ENCODE measurements at regions not wholly inside any gene's neighbourhood (a gene's known extent, or its start where the extent isn't known, plus 50 kb on each side); places are given as distances from the start of the nearest gene placed in this dataset.

DNA sequence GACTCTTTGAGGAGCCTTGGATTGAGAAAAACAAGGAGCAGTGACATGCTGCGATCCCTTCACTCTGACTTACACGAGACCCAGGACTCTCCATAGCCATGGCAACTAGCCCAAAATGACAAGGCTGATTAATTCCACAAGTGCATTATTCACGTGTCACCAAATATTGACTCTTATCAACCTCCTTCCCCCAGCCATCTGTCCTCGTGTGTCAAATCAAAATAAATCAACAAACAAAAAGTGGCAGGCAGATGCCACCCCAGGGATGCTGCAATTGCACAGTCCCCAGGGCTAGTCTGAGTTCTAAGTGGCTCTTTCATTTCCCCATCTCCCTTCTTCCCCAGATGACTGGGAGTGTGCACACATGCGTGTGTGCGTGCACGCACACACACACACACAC, 104.9 kb downstream of the AQP9 start (continued):
- TF ChIP-seq, protein P1, sequence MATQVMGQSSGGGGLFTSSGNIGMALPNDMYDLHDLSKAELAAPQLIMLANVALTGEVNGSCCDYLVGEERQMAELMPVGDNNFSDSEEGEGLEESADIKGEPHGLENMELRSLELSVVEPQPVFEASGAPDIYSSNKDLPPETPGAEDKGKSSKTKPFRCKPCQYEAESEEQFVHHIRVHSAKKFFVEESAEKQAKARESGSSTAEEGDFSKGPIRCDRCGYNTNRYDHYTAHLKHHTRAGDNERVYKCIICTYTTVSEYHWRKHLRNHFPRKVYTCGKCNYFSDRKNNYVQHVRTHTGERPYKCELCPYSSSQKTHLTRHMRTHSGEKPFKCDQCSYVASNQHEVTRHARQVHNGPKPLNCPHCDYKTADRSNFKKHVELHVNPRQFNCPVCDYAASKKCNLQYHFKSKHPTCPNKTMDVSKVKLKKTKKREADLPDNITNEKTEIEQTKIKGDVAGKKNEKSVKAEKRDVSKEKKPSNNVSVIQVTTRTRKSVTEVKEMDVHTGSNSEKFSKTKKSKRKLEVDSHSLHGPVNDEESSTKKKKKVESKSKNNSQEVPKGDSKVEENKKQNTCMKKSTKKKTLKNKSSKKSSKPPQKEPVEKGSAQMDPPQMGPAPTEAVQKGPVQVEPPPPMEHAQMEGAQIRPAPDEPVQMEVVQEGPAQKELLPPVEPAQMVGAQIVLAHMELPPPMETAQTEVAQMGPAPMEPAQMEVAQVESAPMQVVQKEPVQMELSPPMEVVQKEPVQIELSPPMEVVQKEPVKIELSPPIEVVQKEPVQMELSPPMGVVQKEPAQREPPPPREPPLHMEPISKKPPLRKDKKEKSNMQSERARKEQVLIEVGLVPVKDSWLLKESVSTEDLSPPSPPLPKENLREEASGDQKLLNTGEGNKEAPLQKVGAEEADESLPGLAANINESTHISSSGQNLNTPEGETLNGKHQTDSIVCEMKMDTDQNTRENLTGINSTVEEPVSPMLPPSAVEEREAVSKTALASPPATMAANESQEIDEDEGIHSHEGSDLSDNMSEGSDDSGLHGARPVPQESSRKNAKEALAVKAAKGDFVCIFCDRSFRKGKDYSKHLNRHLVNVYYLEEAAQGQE (IDR thresholded peaks at IDR 0.05; ENCODE audit: low read depth, low read length): no peak

DNA sequence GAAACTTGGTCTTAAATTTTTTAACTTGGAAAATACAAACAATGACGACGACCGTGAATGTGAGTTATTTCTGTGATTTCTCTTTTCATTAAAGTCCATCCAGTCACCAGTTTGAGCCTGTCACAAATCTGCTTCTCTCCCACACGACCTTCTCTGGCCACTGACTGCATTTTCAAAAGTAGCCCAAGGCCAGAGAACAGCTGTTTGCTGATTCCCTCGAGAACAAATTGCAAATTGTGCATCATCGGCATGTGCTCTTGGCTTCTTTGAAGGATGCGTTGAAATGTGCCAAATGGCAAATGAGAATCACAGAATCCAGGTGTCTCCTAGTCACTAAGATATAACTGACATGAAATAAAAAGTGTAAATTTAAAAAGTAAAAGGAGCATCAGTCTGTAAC, 106.4 kb downstream of the AQP9 start:
- Histone ChIP-seq H3K9ac (ENCODE audit: control insufficient read depth, insufficient read depth, low read length) (no peak overlapping the region), H3K27ac (ENCODE audit: control insufficient read depth, insufficient read depth) (no peak overlapping the region), H4K20me1 (ENCODE audit: control insufficient read depth, insufficient read depth) (no peaks in the 10 kb centered on the region), H3K36me3 (ENCODE audit: control insufficient read depth in 2 of 2, insufficient read depth in 2 of 2, low read length in 1 of 2) (no peaks in the 10 kb centered on the region), H3K4me1 (ENCODE audit: control insufficient read depth, insufficient read depth, low read length) (no peaks in the 10 kb centered on the region; the same call in 1 of the 2 replicates), H2AFZ (ENCODE audit: control insufficient read depth, low read depth, low read length) (no peak overlapping the region), H3K4me3 (no peak overlapping the region), H3K4me2 (ENCODE audit: control insufficient read depth, insufficient read depth) (no peak overlapping the region), H3K9me3 (replicated peaks; ENCODE audit: control insufficient read depth, insufficient read depth, low read length) (no peaks in the 10 kb centered on the region), H3K27me3 (replicated peaks in 1 of 2; ENCODE audit: control insufficient read depth in 2 of 2, insufficient read depth in 2 of 2, low read length in 1 of 2) (no peaks in the 10 kb centered on the region), H3K79me2 (ENCODE audit: control insufficient read depth, insufficient read depth, low read length) (no peaks in the 10 kb centered on the region)
- in situ Hi-C loops (cut with MboI): no loop called here
- intact Hi-C loops (cut with micrococcal nuclease; ENCODE audit: unreplicated experiment): no loop called here
- ChIA-PET CTCF (interaction anchor here (1.3 to 2.4 kb wide), 2 partner anchors 16 to 514 kb away, joined by 3 to 8 read pairs; no protein-coding TSS in a partner anchor), POLR2A (no interaction called here), SMC1A (ENCODE audit: uncharacterized antibody, unreplicated experiment) (no interaction called here), RAD21 (ENCODE audit: unreplicated experiment) (interaction anchor here (1.6 kb wide), 1 partner anchor 25 kb away, joined by 3 read pairs; no protein-coding TSS in a partner anchor)
- ATAC-seq: no peak
- BruUV-seq (replicated peaks): no TSS peak
- WGBS (ENCODE audit: insufficient coverage, insufficient replicate concordance, low lambda C conversion rate, missing lambda C conversion rate): 69% methylated on average over 7 of the region's 7 CpGs
- no peak for FAIRE-seq
- DNase-seq (ENCODE audit: low read depth, low spot score): no peak
- TF ChIP-seq RAD21 (IDR thresholded peaks at IDR 0.05; ENCODE audit: insufficient read depth, low read depth, low read length) (no peak), MYB (IDR thresholded peaks at IDR 0.05; ENCODE audit: borderline replicate concordance, low read depth, low read length) (no peak), BCL11A (IDR thresholded peaks at IDR 0.05; ENCODE audit: low read depth, low read length) (no peak), SMC3 (IDR thresholded peaks at IDR 0.05; ENCODE audit: borderline replicate concordance, low read length) (no peak), YBX1 (IDR thresholded peaks at IDR 0.05) (no peak), ZSCAN29 (IDR thresholded peaks at IDR 0.05) (no peak), MXI1 (IDR thresholded peaks at IDR 0.05; ENCODE audit: low read depth, low read length) (no peak)
- TF ChIP-seq, protein P2, sequence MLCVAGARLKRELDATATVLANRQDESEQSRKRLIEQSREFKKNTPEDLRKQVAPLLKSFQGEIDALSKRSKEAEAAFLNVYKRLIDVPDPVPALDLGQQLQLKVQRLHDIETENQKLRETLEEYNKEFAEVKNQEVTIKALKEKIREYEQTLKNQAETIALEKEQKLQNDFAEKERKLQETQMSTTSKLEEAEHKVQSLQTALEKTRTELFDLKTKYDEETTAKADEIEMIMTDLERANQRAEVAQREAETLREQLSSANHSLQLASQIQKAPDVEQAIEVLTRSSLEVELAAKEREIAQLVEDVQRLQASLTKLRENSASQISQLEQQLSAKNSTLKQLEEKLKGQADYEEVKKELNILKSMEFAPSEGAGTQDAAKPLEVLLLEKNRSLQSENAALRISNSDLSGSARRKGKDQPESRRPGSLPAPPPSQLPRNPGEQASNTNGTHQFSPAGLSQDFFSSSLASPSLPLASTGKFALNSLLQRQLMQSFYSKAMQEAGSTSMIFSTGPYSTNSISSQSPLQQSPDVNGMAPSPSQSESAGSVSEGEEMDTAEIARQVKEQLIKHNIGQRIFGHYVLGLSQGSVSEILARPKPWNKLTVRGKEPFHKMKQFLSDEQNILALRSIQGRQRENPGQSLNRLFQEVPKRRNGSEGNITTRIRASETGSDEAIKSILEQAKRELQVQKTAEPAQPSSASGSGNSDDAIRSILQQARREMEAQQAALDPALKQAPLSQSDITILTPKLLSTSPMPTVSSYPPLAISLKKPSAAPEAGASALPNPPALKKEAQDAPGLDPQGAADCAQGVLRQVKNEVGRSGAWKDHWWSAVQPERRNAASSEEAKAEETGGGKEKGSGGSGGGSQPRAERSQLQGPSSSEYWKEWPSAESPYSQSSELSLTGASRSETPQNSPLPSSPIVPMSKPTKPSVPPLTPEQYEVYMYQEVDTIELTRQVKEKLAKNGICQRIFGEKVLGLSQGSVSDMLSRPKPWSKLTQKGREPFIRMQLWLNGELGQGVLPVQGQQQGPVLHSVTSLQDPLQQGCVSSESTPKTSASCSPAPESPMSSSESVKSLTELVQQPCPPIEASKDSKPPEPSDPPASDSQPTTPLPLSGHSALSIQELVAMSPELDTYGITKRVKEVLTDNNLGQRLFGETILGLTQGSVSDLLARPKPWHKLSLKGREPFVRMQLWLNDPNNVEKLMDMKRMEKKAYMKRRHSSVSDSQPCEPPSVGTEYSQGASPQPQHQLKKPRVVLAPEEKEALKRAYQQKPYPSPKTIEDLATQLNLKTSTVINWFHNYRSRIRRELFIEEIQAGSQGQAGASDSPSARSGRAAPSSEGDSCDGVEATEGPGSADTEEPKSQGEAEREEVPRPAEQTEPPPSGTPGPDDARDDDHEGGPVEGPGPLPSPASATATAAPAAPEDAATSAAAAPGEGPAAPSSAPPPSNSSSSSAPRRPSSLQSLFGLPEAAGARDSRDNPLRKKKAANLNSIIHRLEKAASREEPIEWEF (IDR thresholded peaks at IDR 0.05; ENCODE audit: insufficient replicate concordance, low read depth, low read length): no peak
- TF ChIP-seq, protein P3, sequence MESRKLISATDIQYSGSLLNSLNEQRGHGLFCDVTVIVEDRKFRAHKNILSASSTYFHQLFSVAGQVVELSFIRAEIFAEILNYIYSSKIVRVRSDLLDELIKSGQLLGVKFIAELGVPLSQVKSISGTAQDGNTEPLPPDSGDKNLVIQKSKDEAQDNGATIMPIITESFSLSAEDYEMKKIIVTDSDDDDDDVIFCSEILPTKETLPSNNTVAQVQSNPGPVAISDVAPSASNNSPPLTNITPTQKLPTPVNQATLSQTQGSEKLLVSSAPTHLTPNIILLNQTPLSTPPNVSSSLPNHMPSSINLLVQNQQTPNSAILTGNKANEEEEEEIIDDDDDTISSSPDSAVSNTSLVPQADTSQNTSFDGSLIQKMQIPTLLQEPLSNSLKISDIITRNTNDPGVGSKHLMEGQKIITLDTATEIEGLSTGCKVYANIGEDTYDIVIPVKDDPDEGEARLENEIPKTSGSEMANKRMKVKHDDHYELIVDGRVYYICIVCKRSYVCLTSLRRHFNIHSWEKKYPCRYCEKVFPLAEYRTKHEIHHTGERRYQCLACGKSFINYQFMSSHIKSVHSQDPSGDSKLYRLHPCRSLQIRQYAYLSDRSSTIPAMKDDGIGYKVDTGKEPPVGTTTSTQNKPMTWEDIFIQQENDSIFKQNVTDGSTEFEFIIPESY (IDR thresholded peaks at IDR 0.05): no peak
- TF ChIP-seq, protein P4, sequence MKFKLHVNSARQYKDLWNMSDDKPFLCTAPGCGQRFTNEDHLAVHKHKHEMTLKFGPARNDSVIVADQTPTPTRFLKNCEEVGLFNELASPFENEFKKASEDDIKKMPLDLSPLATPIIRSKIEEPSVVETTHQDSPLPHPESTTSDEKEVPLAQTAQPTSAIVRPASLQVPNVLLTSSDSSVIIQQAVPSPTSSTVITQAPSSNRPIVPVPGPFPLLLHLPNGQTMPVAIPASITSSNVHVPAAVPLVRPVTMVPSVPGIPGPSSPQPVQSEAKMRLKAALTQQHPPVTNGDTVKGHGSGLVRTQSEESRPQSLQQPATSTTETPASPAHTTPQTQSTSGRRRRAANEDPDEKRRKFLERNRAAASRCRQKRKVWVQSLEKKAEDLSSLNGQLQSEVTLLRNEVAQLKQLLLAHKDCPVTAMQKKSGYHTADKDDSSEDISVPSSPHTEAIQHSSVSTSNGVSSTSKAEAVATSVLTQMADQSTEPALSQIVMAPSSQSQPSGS (IDR thresholded peaks at IDR 0.05; ENCODE audit: low read length): no peak
